ENCODE measurements at regions not wholly inside any gene's neighbourhood (a gene's known extent, or its start where the extent isn't known, plus 50 kb on each side); places are given as distances from the start of the nearest gene placed in this dataset.

GRCh38 chr3:168161696-168162095 is 66.0 kb upstream of the GOLIM4 start:
- H3K4me3 ChIP-seq (ENCODE audit: low read depth, poor library complexity, severe bottlenecking) = no peak overlapping the region
- DNase-seq (ENCODE audit: low spot score in 2 of 2) = no peak
- intact Hi-C loops (cut with DNase I; ENCODE audit: low total_unique reads) = no loop called here
- 23 to 25% methylated on average over 4 of the region's 4 CpGs for WGBS, 2 donors
- no peak for TF ChIP-seq CTCF (IDR thresholded peaks at IDR 0.05)
- TF ChIP-seq POLR2A (IDR thresholded peaks at IDR 0.05) = no peak

GRCh38 chr3:168157903-168158302 is 62.2 kb upstream of the GOLIM4 start:
- 96 to 100% methylated on average over 2 of the region's 2 CpGs for WGBS, 2 donors
- H3K4me3 ChIP-seq (ENCODE audit: low read depth, poor library complexity, severe bottlenecking) = no peak overlapping the region
- no peak for DNase-seq (ENCODE audit: low spot score in 2 of 2)
- TF ChIP-seq POLR2A (IDR thresholded peaks at IDR 0.05) = no peak
- TF ChIP-seq CTCF (IDR thresholded peaks at IDR 0.05) = no peak
- intact Hi-C loops (cut with DNase I; ENCODE audit: low total_unique reads) = no loop called here

- no peak for DNase-seq (ENCODE audit: low spot score in 2 of 2)
- intact Hi-C loops (cut with DNase I; ENCODE audit: low total_unique reads) = no loop called here
- H3K4me3 ChIP-seq (ENCODE audit: low read depth, poor library complexity, severe bottlenecking) = no peak overlapping the region
- 77 to 85% methylated on average over 2 of the region's 2 CpGs for WGBS, 2 donors
- TF ChIP-seq CTCF (IDR thresholded peaks at IDR 0.05) (no peak), POLR2A (IDR thresholded peaks at IDR 0.05) (no peak)
These were observed 61.5 kb upstream of the GOLIM4 start for GRCh38 chr3:168157099-168157700.

- DNase-seq (ENCODE audit: low spot score in 2 of 2) = no peak
- H3K4me3 ChIP-seq (ENCODE audit: low read depth, poor library complexity, severe bottlenecking) = no peak overlapping the region
- WGBS, 2 donors = 77% methylated on average over 6 of the region's 6 CpGs
- intact Hi-C loops (cut with DNase I; ENCODE audit: low total_unique reads) = no loop called here
- TF ChIP-seq POLR2A (IDR thresholded peaks at IDR 0.05) (no peak), CTCF (IDR thresholded peaks at IDR 0.05) (no peak)
These were observed 60.8 kb upstream of the GOLIM4 start for GRCh38 chr3:168156479-168156878.

GRCh38 chr3:168155303-168155702 is 59.6 kb upstream of the GOLIM4 start:
- no peak overlapping the region for H3K4me3 ChIP-seq (ENCODE audit: low read depth, poor library complexity, severe bottlenecking)
- no peak for DNase-seq (ENCODE audit: low spot score in 2 of 2)
- intact Hi-C loops (cut with DNase I; ENCODE audit: low total_unique reads) = no loop called here
- no peak for TF ChIP-seq POLR2A (IDR thresholded peaks at IDR 0.05)

GRCh38 chr3:168154089-168154488 is 58.4 kb upstream of the GOLIM4 start:
- intact Hi-C loops (cut with DNase I; ENCODE audit: low total_unique reads) = no loop called here
- no peak for DNase-seq (ENCODE audit: low spot score in 2 of 2)
- no peak for TF ChIP-seq POLR2A (IDR thresholded peaks at IDR 0.05)
- no peak for TF ChIP-seq CTCF (IDR thresholded peaks at IDR 0.05)
- H3K4me3 ChIP-seq (ENCODE audit: low read depth, poor library complexity, severe bottlenecking) = no peak overlapping the region
- WGBS, 2 donors = 46 to 50% methylated on average over 2 of the region's 2 CpGs
